ENCODE measurements at regions not wholly inside any gene's neighbourhood (a gene's known extent, or its start where the extent isn't known, plus 50 kb on each side); places are given as distances from the start of the nearest gene placed in this dataset.

DNA sequence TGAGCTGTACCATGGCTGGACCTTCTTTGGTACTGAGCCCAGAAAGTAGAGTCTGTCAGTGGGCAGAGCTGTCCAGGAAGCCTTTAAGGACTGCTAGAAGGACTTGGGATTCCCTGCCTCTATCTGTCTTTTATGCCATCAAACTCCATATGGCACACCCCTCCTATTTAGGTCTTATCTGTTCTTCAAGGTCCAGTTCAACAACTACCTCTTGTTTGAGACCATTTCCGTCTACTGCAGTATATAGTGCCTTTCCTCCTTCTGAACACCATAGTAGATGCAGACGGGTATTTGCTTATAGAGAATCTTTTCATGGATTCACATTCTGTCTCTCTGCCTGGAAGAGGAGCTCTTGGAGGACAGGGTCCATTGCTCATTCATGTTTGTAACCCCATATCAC is 146.1 kb upstream of the IL1RAPL2 start:
- TF ChIP-seq, protein P1, sequence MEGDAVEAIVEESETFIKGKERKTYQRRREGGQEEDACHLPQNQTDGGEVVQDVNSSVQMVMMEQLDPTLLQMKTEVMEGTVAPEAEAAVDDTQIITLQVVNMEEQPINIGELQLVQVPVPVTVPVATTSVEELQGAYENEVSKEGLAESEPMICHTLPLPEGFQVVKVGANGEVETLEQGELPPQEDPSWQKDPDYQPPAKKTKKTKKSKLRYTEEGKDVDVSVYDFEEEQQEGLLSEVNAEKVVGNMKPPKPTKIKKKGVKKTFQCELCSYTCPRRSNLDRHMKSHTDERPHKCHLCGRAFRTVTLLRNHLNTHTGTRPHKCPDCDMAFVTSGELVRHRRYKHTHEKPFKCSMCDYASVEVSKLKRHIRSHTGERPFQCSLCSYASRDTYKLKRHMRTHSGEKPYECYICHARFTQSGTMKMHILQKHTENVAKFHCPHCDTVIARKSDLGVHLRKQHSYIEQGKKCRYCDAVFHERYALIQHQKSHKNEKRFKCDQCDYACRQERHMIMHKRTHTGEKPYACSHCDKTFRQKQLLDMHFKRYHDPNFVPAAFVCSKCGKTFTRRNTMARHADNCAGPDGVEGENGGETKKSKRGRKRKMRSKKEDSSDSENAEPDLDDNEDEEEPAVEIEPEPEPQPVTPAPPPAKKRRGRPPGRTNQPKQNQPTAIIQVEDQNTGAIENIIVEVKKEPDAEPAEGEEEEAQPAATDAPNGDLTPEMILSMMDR (IDR thresholded peaks at IDR 0.05; ENCODE audit: poor library complexity, severe bottlenecking) = no peak
- TF ChIP-seq EZH2 (IDR thresholded peaks at IDR 0.05; ENCODE audit: borderline replicate concordance, insufficient read depth, low read length, poor library complexity, severe bottlenecking) (no peak), EP300 (conservative IDR thresholded peaks at IDR 0.05; ENCODE audit: poor library complexity, severe bottlenecking) (no peak), TAF1 (IDR thresholded peaks at IDR 0.05; ENCODE audit: low read depth) (no peak), POLR2AphosphoS5 (IDR thresholded peaks at IDR 0.05) (no peak), SMC3 (conservative IDR thresholded peaks at IDR 0.05; ENCODE audit: poor library complexity) (no peak), RAD21 (conservative IDR thresholded peaks at IDR 0.05) (no peak)
- TF ChIP-seq, protein P2, sequence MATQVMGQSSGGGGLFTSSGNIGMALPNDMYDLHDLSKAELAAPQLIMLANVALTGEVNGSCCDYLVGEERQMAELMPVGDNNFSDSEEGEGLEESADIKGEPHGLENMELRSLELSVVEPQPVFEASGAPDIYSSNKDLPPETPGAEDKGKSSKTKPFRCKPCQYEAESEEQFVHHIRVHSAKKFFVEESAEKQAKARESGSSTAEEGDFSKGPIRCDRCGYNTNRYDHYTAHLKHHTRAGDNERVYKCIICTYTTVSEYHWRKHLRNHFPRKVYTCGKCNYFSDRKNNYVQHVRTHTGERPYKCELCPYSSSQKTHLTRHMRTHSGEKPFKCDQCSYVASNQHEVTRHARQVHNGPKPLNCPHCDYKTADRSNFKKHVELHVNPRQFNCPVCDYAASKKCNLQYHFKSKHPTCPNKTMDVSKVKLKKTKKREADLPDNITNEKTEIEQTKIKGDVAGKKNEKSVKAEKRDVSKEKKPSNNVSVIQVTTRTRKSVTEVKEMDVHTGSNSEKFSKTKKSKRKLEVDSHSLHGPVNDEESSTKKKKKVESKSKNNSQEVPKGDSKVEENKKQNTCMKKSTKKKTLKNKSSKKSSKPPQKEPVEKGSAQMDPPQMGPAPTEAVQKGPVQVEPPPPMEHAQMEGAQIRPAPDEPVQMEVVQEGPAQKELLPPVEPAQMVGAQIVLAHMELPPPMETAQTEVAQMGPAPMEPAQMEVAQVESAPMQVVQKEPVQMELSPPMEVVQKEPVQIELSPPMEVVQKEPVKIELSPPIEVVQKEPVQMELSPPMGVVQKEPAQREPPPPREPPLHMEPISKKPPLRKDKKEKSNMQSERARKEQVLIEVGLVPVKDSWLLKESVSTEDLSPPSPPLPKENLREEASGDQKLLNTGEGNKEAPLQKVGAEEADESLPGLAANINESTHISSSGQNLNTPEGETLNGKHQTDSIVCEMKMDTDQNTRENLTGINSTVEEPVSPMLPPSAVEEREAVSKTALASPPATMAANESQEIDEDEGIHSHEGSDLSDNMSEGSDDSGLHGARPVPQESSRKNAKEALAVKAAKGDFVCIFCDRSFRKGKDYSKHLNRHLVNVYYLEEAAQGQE (IDR thresholded peaks at IDR 0.05; ENCODE audit: borderline replicate concordance) = no peak
